ENCODE measurements at regions not wholly inside any gene's neighbourhood (a gene's known extent, or its start where the extent isn't known, plus 50 kb on each side); places are given as distances from the start of the nearest gene placed in this dataset.
"Not testable (repeated sequence)": the region's sequence is repeated elsewhere in the genome, so short reads cannot be mapped to it uniquely, and the experiment has no call there.

DNA sequence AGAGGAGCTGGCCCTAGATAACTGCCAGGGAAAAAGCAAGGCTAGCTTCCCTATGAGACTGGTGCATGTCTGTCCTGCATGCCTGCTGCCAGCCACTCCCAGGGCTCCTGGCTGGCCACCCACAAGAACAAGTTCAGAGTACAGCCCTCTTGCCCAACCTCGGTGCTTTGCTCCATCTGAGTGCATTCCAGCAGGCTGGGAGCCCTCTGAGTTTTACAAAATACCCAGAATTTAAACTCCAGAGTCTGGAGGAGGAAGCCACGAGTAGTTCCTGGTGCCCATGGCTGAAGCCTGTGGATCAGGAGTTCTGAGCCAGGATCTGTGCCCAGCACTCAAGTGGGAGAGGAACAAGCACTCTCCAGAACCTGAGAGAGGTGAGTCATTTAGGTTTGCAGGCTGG, 111.6 kb downstream of the MAGEE2 start:
- no peak for DNase-seq (ENCODE audit: low spot score)

DNA sequence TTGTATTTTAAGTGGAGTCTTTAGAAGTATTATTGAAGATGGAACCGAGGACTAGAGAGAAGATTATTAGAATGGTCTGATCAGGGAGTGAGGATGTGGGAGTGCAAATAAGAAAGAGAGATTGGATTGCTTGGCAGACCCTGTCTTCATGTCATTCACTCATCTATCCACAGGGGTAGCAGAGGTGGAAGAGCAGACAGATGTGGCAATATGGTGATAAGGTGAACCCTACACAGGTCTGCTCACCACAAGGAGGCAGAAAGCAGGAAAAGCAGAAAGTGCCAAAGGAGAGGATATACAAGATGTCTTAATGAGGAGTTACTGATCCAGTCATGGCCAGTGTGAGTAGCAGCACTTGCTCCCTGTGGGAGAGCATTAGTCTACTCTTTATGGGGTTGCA, 129.4 kb downstream of the MAGEE2 start:
- DNase-seq (ENCODE audit: low spot score), result no peak

DNA sequence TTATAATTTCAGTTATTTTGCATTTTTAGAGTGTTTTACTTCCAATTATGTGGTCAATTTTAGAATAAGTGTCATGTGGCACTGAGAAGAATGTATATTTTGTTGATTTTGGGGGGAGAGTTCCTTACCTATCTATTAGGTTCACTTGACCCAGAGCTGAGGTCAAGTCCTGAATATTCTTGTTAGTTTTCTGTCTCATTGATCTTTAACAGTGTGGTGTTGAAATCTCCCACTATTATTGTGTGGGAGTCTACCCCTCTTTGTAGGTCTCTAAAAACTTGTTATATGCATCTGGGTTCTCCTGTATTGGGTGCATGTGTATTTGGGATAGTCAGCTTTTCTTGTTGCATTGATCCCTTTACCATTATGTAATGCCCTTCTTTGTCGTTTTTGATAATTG, 127.0 kb upstream of the ZDHHC15 start:
- DNase-seq (ENCODE audit: low spot score), result no peak

- no peak for DNase-seq (ENCODE audit: low spot score)
Observed at GRCh38 chrX:75648803-75649588, 126.2 kb upstream of the ZDHHC15 start.

DNA sequence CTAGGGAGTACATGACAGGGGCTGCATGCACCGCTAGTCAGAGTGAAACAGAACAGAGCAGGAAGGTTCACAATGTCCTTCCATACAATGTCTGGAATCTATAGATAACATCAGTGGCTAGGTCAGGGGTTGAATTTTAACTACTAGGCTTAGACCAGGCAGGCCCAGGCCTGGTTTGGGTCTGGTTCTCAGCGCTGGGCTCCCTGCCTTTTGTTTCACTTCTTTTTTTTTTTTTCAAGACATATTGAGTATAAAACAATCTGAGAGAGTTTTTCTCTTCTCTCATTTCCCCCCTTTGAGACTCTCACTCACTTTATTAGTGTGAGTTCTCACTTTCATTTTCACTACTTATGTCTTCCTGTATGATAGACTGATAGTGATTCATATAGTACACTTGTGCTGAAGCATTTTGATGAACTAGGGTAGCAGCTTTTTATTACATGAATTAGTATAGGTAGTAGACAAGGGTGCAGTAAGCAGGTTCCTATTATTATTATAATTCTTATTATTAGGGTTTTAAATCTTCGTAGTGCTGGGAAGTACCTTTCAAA, 120.0 kb upstream of the ZDHHC15 start:
- no peak for DNase-seq (ENCODE audit: low spot score)

DNA sequence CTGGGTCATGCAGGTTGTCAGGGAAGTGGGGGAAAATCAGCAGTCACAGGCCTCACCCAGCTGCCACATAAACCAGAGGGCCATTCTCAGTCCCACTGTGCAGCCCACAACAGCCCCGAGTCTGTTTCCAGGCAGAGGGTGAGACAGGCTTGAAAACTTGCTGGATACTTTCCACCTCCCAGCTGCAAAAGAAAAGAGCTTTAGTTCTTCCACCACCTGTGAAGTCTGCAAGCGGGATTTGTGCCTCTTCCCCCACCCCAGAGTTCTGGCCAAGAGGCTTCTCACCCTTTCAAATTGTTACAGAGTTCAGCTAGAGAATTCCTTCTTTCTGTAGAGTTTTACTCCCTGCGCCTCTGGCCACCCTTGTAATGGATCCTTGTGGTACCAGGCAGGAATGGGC, 115.5 kb upstream of the ZDHHC15 start:
- DNase-seq (ENCODE audit: low spot score), result no peak

- DNase-seq (ENCODE audit: low spot score), result no peak
Observed at GRCh38 chrX:75625232-75625631, 102.4 kb upstream of the ZDHHC15 start.

DNA sequence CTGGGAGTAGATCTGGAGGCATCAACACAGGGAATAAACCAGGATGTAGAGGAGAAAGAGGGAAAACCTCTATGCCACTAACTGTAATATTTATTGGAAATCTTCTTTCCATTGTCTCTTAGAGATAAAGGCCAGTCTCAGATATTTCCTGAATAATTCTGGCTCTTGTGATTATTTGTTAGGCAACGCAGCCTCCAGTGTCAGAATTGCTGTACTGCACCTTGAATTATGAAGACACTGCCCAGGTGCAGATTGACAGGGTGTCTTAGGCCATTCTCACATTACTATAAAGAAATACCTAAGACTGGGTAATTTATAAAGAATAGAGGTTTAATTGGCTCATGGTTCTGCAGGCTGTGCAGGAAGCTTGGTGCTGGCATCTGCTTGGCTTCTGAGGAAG, 100.7 kb upstream of the ZDHHC15 start:
- DNase-seq (ENCODE audit: low spot score), result no peak

GRCh38 chrX:75609406-75609805, 86.6 kb upstream of the ZDHHC15 start:
- DNase-seq (ENCODE audit: low spot score), result no peak

GRCh38 chrX:75603833-75604232, 81.0 kb upstream of the ZDHHC15 start:
- peak; percentile 20 for DNase-seq (ENCODE audit: low spot score)

GRCh38 chrX:75602022-75602421, 79.2 kb upstream of the ZDHHC15 start:
- DNase-seq (ENCODE audit: low spot score), result not testable (repeated sequence)

DNA sequence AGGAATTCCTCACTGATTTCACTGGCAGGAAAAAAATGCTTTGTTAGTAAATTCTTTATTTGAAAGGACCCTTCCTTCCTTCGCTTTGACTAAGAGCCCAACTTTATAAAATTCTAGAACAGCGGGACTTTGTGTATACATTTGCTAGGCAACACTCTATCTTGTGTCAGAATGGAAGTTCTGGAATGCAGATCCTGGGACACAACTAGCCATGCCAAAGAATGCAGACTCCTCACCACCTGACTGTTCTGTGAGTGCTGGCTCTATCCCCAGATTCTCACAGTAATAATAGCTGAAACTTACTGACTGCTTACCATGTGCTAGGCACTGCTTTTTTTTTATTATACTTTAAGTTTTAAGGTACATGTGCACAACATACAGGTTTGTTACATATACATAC, 73.3 kb upstream of the ZDHHC15 start:
- DNase-seq (ENCODE audit: low spot score), result no peak

- not testable (repeated sequence) for DNase-seq (ENCODE audit: low spot score)
Observed at GRCh38 chrX:75593186-75593585, 70.3 kb upstream of the ZDHHC15 start.

DNA sequence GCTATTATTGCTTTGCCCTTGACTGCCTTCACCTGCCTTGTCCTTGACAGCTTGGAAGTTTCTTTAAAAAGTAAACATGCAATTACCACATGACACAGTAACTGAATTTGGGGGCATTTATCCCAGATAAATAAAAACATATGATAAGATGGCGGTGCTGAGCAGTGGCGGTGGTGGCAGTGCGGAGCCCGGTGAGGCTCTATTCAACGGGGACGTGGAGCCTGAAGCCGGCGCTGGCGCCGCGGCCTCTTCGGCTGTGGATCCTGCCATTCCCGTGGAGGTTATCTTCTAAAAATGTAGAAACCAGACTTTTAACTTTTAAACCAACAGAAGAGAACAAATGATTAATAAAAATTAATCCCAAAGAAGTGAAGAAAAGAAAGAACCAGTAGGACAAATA, 59.7 kb upstream of the ZDHHC15 start:
- no peak for DNase-seq (ENCODE audit: low spot score)

Data from GM03348 (cell line).